K562 (cell line): ENCODE measurements at regions not wholly inside any gene's neighbourhood (a gene's known extent, or its start where the extent isn't known, plus 50 kb on each side); places are given as distances from the start of the nearest gene placed in this dataset.

Experiments used
- ATAC-seq: fragments of 200-7000 bp; cut with Tn5 transposase; 3 replicates; pipeline ENCODE4 v1.9.1; 2020; ENCODE audit warnings: moderate library complexity
- BruUV-seq: library from RNA; stranded (reverse); fragments of 400-500 nt; replicated peaks from 2 replicates; lab custom pipeline; 2021; lab: Mats Ljungman, UMichigan
- CTCF ChIA-PET: fragments of 300-600 bp; formaldehyde crosslinking; extraction: SDS; loops from one replicate; lab custom pipeline; 2021; ENCODE audit warnings: low intra/inter-chr PET ratio; lab: Yijun Ruan, JAX
- POLR2A ChIA-PET: fragments of 300-600, 350-650 bp; sonication (Branson Sonifier 250); formaldehyde crosslinking; extraction: SDS; loops from one replicate; lab custom pipeline; 2021; ENCODE audit warnings: antibody characterized with exemption, inconsistent platforms; lab: Yijun Ruan, JAX
- DNase-seq, 4 experiments: peaks; one replicate each; pipeline versions ENCODE4 v3.0.0 to v3.0.0-alpha.2; 2011 to 2018; ENCODE audit warnings: low spot score in 3 of 4, mixed read lengths in 3 of 4; ENCODE audit errors: extremely low read depth in 1 of 4
- FAIRE-seq: peaks from 2 replicates; lab custom pipeline; 2011; peaks lifted over from hg19 to GRCh38; lab: Jason Lieb, UNC
- H2AFZ ChIP-seq: 2 replicates; pipeline ENCODE4 v1.6.0; 2011; ENCODE audit warnings: low read depth, low read length, control low read depth, inconsistent platforms
- H3K27ac ChIP-seq: fragments of 200-600 bp; 3 replicates; pipeline ENCODE4 v1.8.0; 2011; ENCODE audit warnings: low read depth, mild to moderate bottlenecking, control low read depth, inconsistent platforms, low read length, moderate library complexity, mixed read lengths; ENCODE audit errors: extremely low read depth
- H3K27me3 ChIP-seq, 2 experiments: fragments of 300-600 bp in 1 of 2; 2 replicates in 1 of 2; 3 replicates in 1 of 2; pipeline versions ENCODE4 v1.6.0 to v1.8.0; 2011; ENCODE audit warnings: inconsistent platforms in 2 of 2, low read length in 2 of 2, mild to moderate bottlenecking in 1 of 2, mixed read lengths in 1 of 2, moderate library complexity in 1 of 2; ENCODE audit not compliant: control insufficient read depth in 2 of 2, insufficient read depth in 2 of 2
- H3K36me3 ChIP-seq: fragments of 300-600 bp; 3 replicates; pipeline ENCODE4 v1.8.0; 2011; ENCODE audit warnings: mild to moderate bottlenecking, low read length, inconsistent platforms; ENCODE audit not compliant: control insufficient read depth, insufficient read depth
- H3K4me1 ChIP-seq, 2 experiments: fragments of 200-600 bp in 1 of 2; replicated peaks in 1 of 2; 2 replicates in 1 of 2; 3 replicates in 1 of 2; pipeline versions ENCODE4 v1.5.1 to v1.8.0; 2011; ENCODE audit warnings: inconsistent platforms in 2 of 2, low read length in 2 of 2, mild to moderate bottlenecking in 1 of 2, mixed read lengths in 1 of 2, moderate library complexity in 1 of 2; ENCODE audit not compliant: control insufficient read depth in 2 of 2, insufficient read depth in 2 of 2
- H3K4me2 ChIP-seq: 2 replicates; pipeline ENCODE4 v1.6.1; 2011; ENCODE audit warnings: low read length, control low read depth, inconsistent platforms, mixed read lengths; ENCODE audit not compliant: insufficient read depth
- H3K4me3 ChIP-seq: fragments of 200-600 bp; sonication (generic), shearing (Covaris generic); 2 replicates; pipeline ENCODE4 v1.5.1; 2016; ENCODE audit warnings: control low read depth, inconsistent platforms
- H3K79me2 ChIP-seq: fragments of 200-600 bp; 3 replicates; pipeline ENCODE4 v1.8.0; 2011; ENCODE audit warnings: low read length, inconsistent platforms; ENCODE audit not compliant: control insufficient read depth, insufficient read depth
- H3K9ac ChIP-seq, 2 experiments: 2 replicates each; pipeline versions ENCODE4 v1.6.0 to v1.6.1; 2011; ENCODE audit warnings: low read depth in 2 of 2, low read length in 2 of 2, control low read depth in 1 of 2, inconsistent platforms in 1 of 2, mild to moderate bottlenecking in 1 of 2, mixed read lengths in 1 of 2; ENCODE audit not compliant: insufficient read depth in 1 of 2
- H3K9me1 ChIP-seq: one replicate; pipeline ENCODE4 v1.6.0; 2011; ENCODE audit warnings: inconsistent platforms, mild to moderate bottlenecking, low read length, moderate library complexity; ENCODE audit not compliant: control insufficient read depth, insufficient read depth
- H3K9me3 ChIP-seq: replicated peaks from 2 replicates; pipeline ENCODE4 v1.5.1; 2011; ENCODE audit warnings: low read depth, low read length, inconsistent platforms; ENCODE audit not compliant: control insufficient read depth, insufficient read depth
- H4K20me1 ChIP-seq: replicated peaks from 2 replicates; pipeline ENCODE4 v1.6.1; 2011; ENCODE audit warnings: low read length, inconsistent platforms, mixed read lengths; ENCODE audit not compliant: control insufficient read depth, insufficient read depth
- BCLAF1 ChIP-seq, 2 experiments: fragments of 450-650 bp in 1 of 2; IDR thresholded peaks; 2 replicates each; pipeline ENCODE4 v1.6.1; 2011 to 2017; ENCODE audit warnings: low read depth in 2 of 2, antibody characterized with exemption in 1 of 2, borderline replicate concordance in 1 of 2, low read length in 1 of 2, mild to moderate bottlenecking in 1 of 2, mixed read lengths in 1 of 2; ENCODE audit not compliant: control insufficient read depth in 1 of 2
- REST ChIP-seq, 2 experiments: fragments of 450-650 bp; formaldehyde crosslinking in 1 of 2; IDR thresholded peaks; 2 replicates each; pipeline versions ENCODE4 v1.4.0 to v1.6.1; 2014 to 2020; ENCODE audit warnings: mild to moderate bottlenecking in 2 of 2, borderline replicate concordance in 1 of 2, low read depth in 1 of 2
- SMC3 ChIP-seq: conservative IDR thresholded peaks from 2 replicates; pipeline ENCODE4 v1.6.1; 2011; ENCODE audit warnings: low read depth, low read length, improper control_type of control experiment; ENCODE audit not compliant: insufficient read depth
- WGBS: fragments of 100-300 bp; shearing (Covaris generic); methylation state at CpG from one replicate; pipeline ENCODE4 v1.1.6; 2016; ENCODE audit warnings: low coverage, mixed read lengths; ENCODE audit not compliant: insufficient coverage; ENCODE audit errors: missing lambda C conversion rate; 5-methylcytosine and 5-hydroxymethylcytosine counted together
- in situ Hi-C: fragments of 300-500 bp; cut with MboI; formaldehyde crosslinking; loops from 4 replicates; pipeline ENCODE4 v1.15.0; 2018; ENCODE audit warnings: inconsistent platforms, mixed read lengths
- intact Hi-C: fragments of 100-400 bp; cut with micrococcal nuclease; formaldehyde crosslinking; loops from 2 replicates; pipeline ENCODE4 v1.14.2; 2022
- TF ChIP-seq, protein P1 (sequence below), 2 experiments: IDR thresholded peaks in 1 of 2; conservative IDR thresholded peaks in 1 of 2; 2 replicates each; pipeline ENCODE4 v1.6.1; 2016; ENCODE audit warnings: low read depth in 2 of 2, mild to moderate bottlenecking in 1 of 2, missing compliant biosample characterization in 1 of 2, missing genetic modification characterization in 1 of 2, moderate library complexity in 1 of 2

- DNase-seq: peak in 2 of 4 experiments; percentile 17 to 60
- CTCF ChIA-PET: no interaction called here
- no peaks in the 10 kb centered on the region for H3K9me1 ChIP-seq
- intact Hi-C loops (loop anchor here (1.0 to 10.0 kb wide), 3 partner anchors 400 to 860 kb away; no protein-coding TSS in a partner anchor), in situ Hi-C loops (no loop called here)
- no peak overlapping the region for H2AFZ ChIP-seq
- no peak for FAIRE-seq
- H3K4me2 ChIP-seq: no peak overlapping the region
- no peak overlapping the region for H3K9ac ChIP-seq
- POLR2A ChIA-PET: interaction anchor here (0.9 to 1.5 kb wide), 4 partner anchors 8 to 46 kb away, joined by 3 to 4 read pairs (median 4); no protein-coding TSS in a partner anchor
- H3K4me1 ChIP-seq: peaks cover 0 to 7% of the 10 kb centered on the region in 2 experiments; a peak in 2 of 5 replicates
- H3K36me3 ChIP-seq: no peaks in the 10 kb centered on the region
- H3K27me3 ChIP-seq: peaks cover 0 to 4% of the 10 kb centered on the region in 2 experiments; a peak in 1 of 5 replicates
- WGBS: 0% methylated on average over 1 of the region's 1 CpG
- BruUV-seq: no TSS peak
- no peaks in the 10 kb centered on the region for H3K9me3 ChIP-seq
- H4K20me1 ChIP-seq: no peaks in the 10 kb centered on the region
- H3K4me3 ChIP-seq: no peak overlapping the region
- H3K79me2 ChIP-seq: no peaks in the 10 kb centered on the region
- peak; percentile 89 for ATAC-seq
- H3K27ac ChIP-seq: no peak overlapping the region
- TF ChIP-seq REST (IDR thresholded peaks at IDR 0.05; ENCODE audit: borderline replicate concordance): peak; percentile 26; the same call in 1 of the 2 replicates
- TF ChIP-seq REST (CRISPR knock-in tag; IDR thresholded peaks at IDR 0.05; ENCODE audit: low read depth): no peak
- TF ChIP-seq SMC3: peak; percentile 47; the same call in 1 of the 2 replicates
- TF ChIP-seq, protein P1, sequence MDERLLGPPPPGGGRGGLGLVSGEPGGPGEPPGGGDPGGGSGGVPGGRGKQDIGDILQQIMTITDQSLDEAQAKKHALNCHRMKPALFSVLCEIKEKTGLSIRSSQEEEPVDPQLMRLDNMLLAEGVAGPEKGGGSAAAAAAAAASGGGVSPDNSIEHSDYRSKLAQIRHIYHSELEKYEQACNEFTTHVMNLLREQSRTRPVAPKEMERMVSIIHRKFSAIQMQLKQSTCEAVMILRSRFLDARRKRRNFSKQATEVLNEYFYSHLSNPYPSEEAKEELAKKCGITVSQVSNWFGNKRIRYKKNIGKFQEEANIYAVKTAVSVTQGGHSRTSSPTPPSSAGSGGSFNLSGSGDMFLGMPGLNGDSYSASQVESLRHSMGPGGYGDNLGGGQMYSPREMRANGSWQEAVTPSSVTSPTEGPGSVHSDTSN (CRISPR knock-in tag; IDR thresholded peaks at IDR 0.05; ENCODE audit: low read depth): no peak
- TF ChIP-seq, protein P1 (tag; conservative IDR thresholded peaks at IDR 0.05; ENCODE audit: low read depth): 0 out of 2 replicates have a peak, but pooled peaks have one; percentile 17
- TF ChIP-seq BCLAF1 (IDR thresholded peaks at IDR 0.05; ENCODE audit: borderline replicate concordance in 1 of 2, control insufficient read depth in 1 of 2, low read depth in 2 of 2, low read length in 1 of 2): no peak
Observed at GRCh38 chr3:17894434-17895060, 152.1 kb upstream of the TBC1D5 start.
